GM10248 (cell line): ENCODE measurements at regions not wholly inside any gene's neighbourhood (a gene's known extent, or its start where the extent isn't known, plus 50 kb on each side); places are given as distances from the start of the nearest gene placed in this dataset.

Source experiments
- CTCF ChIA-PET: fragments of 300-600 bp; sonication (Branson Sonifier 250); formaldehyde crosslinking; extraction: SDS; loops from one replicate; lab custom pipeline; 2021; ENCODE audit warnings: antibody characterized with exemption; lab: Yijun Ruan, JAX
- POLR2A ChIA-PET: fragments of 350-650 bp; sonication (Branson Sonifier 250); formaldehyde crosslinking; extraction: SDS; loops from one replicate; lab custom pipeline; 2020; ENCODE audit warnings: antibody characterized with exemption; lab: Yijun Ruan, JAX
- DNase-seq: peaks from one replicate; pipeline ENCODE4 v3.0.0; 2012; ENCODE audit errors: extremely low spot score
- TF ChIP-seq, protein P1 (sequence below): IDR thresholded peaks from 2 replicates; pipeline ENCODE4 v1.5.1; 2012; ENCODE audit warnings: mild to moderate bottlenecking, low read depth; ENCODE audit errors: extremely low read depth, missing control alignments, control extremely low read depth

DNA sequence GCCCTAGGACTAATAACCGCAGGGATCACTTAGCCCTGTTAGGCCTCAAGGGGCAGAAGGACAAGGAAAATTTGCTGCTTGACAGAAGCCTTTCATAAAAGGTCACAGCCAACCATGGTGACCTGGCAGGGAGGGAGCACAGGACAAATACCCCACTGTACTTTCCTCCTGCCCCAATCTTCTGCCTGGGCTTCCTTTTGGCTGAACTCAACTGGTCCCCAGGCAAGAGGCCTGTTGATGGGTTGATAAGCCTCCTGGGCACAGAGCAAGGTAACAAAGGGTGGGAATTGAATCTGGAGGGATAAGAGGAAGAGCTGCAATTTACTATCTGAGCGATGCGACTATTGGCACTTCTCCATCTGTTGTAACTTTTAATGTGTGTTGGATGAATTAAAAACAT, 392.9 kb downstream of the RASEF start:
- TF ChIP-seq, protein P1, sequence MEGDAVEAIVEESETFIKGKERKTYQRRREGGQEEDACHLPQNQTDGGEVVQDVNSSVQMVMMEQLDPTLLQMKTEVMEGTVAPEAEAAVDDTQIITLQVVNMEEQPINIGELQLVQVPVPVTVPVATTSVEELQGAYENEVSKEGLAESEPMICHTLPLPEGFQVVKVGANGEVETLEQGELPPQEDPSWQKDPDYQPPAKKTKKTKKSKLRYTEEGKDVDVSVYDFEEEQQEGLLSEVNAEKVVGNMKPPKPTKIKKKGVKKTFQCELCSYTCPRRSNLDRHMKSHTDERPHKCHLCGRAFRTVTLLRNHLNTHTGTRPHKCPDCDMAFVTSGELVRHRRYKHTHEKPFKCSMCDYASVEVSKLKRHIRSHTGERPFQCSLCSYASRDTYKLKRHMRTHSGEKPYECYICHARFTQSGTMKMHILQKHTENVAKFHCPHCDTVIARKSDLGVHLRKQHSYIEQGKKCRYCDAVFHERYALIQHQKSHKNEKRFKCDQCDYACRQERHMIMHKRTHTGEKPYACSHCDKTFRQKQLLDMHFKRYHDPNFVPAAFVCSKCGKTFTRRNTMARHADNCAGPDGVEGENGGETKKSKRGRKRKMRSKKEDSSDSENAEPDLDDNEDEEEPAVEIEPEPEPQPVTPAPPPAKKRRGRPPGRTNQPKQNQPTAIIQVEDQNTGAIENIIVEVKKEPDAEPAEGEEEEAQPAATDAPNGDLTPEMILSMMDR, result no peak
- POLR2A ChIA-PET, result no interaction called here
- no peak for DNase-seq
- CTCF ChIA-PET, result no interaction called here

DNA sequence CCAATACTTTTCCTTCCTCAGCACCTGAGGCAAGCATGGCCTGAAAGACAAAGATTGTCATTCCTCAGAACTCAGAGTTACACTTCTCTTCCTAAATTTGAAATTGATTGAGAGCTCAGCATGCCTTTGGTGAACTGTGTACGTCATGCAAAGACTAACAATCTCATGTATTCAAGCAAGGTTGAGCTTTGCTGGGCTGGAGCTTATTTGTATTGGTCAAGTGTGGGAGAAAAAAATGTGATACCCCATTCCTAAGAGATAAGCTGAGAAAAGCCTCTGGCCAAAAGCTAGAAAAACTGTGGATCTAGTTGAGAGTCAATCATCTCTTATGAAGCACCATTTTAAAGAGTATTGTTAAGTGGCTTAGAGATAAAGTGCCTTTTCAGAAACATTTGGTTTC, 392.2 kb downstream of the RASEF start:
- TF ChIP-seq, protein P1, result no peak
- no peak for DNase-seq
- ChIA-PET CTCF (no interaction called here), POLR2A (no interaction called here)

DNA sequence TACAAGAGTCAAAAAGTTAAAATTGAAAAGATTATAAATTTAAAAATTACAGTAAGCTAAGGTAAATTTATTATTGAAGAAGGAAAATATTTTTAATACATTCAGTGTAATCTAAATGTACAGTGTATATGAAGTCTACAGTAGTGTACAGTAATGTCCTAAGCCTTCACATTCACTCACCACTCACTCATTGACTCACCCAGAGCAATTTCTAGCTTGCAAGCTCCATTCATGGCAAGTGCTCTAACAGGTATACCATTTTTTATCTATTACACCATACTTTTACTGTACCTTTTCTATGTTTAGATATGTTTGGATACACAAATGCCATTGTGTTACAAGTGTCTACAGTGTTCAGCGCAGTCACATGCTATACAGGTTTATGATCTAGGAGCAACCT, 389.7 kb downstream of the RASEF start:
- CTCF ChIA-PET, result no interaction called here
- POLR2A ChIA-PET, result no interaction called here
- TF ChIP-seq, protein P1, result no peak
- DNase-seq, result no peak

DNA sequence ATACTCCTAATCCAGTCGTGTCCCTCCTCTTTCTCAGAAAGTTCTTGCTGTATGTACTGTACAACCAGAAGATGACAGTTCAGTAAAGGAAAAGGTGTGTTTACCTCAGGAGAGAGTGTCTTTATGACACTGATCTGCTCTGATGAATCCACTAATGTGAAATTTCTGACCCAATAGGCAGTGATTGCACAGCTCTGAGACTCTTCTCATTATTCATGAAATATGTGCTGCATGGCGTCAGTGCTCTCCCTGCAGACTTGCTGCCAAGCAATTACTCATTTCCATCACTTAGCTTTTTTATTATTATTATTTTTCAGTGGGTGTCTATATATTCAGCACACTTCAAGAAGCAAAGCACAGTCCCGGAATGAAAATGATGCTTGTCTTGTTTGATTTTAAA, 389.0 kb downstream of the RASEF start:
- CTCF ChIA-PET, result no interaction called here
- DNase-seq, result no peak

DNA sequence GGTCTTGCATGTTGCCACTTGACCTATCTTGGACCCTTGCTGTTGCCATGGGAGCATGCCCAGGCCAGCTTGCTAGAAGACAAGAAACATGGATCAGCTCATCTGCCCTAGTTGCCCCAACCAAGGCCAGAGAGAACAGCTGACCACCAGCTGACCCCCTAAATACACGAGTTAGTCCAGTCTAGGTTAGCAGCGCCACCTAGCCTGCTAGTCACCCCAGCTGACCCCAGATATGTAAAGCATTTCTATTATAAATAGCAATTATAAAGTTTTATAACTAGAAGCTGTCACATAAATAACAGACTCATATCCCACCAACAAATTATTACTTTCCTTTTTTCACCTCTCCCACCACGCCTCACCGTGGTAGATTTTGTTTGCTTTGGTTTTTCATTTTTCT, 387.8 kb downstream of the RASEF start:
- ChIA-PET CTCF (no interaction called here), POLR2A (no interaction called here)
- TF ChIP-seq, protein P1, result no peak
- DNase-seq, result no peak

More for the DNA sequence above, 389.0 kb downstream of the RASEF start:
- TF ChIP-seq, protein P1, result no peak
- POLR2A ChIA-PET, result no interaction called here

DNA sequence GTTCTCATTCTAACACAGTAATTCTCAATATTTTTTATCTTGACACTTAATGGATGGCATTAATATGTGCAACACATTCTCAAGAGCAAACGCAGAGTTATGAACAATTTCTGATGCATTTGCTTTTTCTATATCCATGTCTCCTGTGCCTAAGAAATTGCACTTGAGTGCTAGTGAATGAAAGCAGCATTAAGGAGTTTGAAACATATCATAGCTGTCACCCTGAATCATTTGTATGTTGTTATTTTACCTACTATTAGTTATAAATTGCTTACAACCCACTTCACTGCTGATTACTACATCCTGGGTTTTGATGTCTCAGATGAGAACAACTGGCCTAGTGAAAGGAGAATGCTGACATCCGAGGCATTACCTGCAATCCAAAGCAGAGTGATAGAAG, 387.3 kb downstream of the RASEF start:
- TF ChIP-seq, protein P1, result no peak
- POLR2A ChIA-PET, result no interaction called here
- no peak for DNase-seq
- CTCF ChIA-PET, result no interaction called here

DNA sequence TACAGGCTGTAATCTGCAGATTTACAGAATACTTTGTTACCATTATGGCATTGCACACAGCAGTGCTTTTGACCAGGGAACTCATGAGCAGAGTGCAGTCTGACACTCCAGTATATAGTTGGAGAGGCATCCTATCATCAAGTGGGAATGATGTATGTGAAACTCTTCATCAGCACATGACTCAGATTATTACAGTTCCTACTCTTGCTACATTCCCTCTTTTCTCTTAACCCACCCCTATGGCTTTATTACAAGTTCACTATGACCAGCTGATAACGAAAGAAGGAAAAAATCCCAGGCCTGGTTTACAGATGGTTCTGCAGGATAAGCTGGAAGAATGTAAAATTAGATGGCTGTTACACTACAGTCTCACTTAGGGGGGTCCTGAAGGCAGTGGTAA, 385.9 kb downstream of the RASEF start:
- CTCF ChIA-PET, result no interaction called here
- POLR2A ChIA-PET, result no interaction called here
- DNase-seq, result no peak
- TF ChIP-seq, protein P1, result no peak
